HG02642 (cell line): ENCODE measurements at regions not wholly inside any gene's neighbourhood (a gene's known extent, or its start where the extent isn't known, plus 50 kb on each side); places are given as distances from the start of the nearest gene placed in this dataset.

Source experiments
- ATAC-seq: cut with Tn5 transposase; IDR thresholded peaks from one replicate; pipeline ENCODE4 v1.9.1; 2021; ENCODE audit warnings: mild to moderate bottlenecking; ENCODE audit not compliant: unreplicated experiment, poor library complexity

DNA sequence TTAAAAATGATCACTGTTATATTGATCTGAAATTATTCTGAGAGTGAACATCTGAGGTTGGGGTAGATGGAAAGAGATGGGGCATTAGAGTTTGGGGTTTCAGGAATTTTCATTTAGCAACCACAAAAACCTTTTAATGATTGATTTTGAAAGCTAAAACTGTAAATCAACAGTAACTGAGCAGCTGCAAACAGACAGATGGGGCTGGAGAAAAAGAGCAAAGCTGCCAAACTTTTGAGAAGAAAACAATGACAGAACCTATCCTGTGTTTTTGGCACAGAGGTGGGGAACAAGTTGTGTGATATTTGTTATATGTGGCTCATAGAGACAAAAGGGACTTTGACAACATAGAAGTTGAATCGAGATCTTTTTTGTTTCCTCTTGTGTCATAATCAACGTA lies 415.8 kb upstream of the DSEL start:
- no peak for ATAC-seq

DNA sequence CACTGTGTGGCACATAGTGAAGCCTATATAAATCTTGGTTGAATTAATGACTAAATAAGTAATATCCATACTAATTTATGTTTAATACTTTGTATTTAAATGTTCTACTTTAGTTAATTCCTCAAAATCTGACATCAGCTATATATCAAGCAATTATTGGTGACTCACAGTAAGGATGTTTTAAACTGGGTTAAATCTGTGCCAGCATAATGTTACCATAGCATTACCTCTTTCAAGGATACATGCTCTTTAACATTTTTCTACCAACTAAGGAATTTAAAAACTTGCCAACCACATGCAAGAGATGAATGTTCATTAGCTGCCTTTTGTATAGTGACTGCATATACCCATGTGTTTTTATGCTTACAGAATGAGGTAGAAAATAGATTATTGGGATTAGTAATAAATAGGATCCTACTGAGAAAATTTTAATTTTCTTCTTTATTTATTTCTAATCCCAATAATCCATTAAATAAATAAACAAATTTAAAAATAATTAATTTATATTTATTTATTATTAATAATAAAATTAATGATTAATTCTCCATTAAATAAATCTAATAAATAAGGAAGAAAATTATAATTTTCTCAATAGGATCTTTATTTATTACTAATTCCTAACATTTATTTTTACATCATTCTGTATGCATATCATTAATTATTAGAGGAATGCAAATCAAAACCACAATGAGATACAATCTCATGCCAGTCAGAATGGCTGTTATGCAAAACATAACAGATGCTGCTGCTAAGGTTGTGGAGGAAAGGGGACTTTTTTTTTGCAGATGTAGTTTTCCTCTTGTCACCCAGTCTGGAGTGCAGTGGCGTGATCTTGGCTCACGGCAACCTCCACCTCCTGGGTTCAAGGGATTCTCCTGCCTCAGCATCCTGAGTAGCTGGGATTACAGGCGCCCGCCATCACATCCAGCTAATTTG lies 410.7 kb upstream of the DSEL start:
- no peak for ATAC-seq

DNA sequence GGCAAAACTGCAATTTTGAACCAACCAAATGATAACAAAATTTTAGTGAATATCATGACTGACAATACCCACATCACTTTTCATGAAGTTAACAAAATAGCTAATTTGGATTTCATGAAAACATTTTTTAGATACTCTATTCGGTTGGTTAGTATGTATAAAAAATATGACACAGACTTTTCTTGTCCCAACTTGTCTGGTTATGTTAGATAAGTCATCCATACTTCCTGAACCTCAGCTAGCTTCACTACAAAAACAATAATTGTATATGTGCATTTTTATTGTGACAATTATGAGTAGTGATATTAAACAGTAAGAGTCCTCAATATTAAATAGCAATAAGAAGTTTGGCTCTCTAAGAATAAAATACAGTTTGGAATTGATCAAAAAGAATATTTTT lies 408.1 kb upstream of the DSEL start:
- ATAC-seq: no peak

DNA sequence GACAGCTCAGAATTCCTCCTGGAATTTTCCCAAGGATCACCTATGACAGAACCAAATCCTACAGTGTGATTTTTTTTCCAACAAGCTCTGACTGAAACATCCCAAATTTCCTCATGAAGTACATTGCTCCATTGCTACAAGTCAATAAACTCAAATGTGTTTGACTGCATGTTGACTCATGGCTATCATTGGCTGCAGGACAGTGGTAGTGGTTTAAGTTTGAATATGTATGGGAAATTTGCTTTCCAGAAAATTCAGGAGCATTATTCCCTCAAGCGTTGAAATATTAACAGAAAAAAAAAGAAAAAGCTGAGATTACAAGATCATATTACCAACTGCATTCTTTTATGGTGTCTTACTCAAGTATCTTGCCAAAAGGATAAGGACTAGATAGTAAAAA lies 402.8 kb upstream of the DSEL start:
- no peak for ATAC-seq

DNA sequence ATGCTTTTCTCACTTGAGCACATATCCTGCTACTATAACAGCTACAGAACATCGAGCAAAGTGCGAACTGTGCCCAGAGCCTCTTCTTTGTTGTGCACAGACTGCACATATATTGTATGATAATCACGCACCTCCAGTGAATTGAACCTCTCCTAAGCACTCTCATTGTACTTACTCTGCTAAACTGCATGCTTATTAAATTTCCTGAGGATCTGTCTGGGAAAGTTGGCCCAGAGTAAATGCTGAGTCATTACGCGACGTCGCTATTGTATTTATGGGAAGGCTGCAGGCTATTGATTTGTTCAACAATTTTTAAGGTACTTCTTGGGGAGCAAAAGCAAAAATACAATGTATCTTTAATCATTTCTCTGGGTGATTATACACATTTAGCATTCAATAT lies 399.6 kb upstream of the DSEL start:
- no peak for ATAC-seq

DNA sequence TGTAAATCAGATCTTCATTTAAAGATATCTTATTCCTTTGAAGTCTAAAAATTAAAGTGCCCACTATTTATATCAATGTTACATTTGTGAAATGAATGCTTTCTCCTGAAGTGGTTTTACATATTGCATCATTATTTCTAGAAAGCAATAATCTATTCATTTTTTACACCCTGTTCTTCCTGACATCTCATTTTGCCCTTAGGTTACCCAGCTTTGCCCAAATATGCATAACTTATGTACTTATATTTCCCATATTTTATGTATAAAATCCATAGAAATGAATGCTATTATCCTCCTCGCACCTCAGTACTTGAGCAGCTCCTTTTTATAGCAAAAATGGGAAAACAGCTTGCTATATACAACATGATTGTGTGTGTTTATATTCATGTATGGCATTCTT lies 396.5 kb upstream of the DSEL start:
- ATAC-seq: no peak

DNA sequence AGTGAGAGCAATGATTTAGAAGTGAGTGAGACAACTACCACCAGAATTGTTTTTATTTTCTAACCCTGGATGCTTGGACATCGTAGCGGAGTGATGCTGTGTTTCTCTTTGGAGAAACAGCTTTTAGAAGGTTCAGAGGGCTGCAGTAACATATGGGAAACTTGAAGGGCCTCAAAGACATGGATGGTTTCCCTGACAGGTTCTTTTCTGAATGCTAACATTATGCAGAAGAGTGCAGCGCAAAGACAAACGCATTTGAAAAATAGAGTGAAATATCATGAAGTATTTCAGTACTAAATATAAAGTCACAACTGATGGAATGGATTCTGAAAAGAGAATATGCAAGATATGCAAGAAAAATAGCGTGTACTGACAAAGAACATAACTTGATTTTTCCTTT lies 385.1 kb upstream of the DSEL start:
- ATAC-seq: no peak

DNA sequence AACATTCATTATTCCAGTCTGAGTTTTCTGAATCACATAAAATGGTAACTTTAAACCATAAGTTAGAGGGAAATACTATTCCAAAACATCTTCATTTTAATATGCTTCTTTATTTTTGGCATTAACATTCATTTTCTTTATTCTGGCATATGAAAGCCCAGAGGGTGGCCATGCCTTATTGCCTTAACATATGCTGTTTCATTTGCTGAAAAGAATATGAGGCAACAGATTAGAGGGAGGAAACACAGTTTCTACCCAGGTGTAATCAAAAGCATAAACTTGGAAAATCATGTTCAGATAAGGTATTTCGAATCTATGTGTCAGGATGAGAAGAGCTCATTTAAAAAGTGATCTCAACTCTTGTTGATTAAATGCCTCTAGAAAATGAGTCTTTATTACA lies 379.9 kb upstream of the DSEL start:
- ATAC-seq: no peak

DNA sequence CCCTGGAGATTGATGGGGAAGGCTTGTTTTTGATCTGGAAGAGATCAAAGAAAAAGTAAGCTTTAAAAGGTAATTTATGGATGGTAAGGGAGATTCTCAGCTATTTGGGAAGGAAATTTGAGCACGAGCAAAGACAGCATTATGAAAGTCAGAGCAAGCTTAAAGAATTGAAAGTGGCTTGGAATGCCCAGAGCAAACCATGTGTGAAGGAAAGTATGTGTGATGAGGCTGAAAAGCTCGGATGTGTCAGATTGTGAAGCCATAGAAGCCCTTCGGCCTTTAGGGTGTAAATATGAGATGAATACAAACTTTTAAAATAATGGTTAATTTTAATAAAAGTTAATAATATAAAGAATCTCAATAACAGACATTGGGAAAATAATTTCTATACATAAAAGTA lies 377.4 kb upstream of the DSEL start:
- ATAC-seq: no peak

DNA sequence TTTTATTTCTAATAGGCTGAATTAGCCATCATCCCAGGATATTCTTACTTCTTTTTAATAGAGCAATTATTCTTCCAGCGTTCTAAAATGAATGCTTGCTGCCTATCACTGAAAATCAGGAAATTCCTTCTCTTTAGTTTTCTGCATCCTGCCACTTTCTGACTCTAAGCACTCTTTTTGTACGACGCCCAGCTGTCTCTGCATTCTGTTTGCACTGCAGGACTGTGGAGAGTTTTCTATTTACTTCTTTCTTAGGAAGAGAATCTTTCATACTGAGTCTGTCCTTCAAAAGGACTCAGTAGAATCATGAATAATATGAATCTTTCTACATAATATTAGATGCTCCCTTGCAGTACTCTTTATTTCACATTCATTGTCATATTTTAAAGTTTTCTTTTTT lies 360.4 kb upstream of the DSEL start:
- no peak for ATAC-seq

DNA sequence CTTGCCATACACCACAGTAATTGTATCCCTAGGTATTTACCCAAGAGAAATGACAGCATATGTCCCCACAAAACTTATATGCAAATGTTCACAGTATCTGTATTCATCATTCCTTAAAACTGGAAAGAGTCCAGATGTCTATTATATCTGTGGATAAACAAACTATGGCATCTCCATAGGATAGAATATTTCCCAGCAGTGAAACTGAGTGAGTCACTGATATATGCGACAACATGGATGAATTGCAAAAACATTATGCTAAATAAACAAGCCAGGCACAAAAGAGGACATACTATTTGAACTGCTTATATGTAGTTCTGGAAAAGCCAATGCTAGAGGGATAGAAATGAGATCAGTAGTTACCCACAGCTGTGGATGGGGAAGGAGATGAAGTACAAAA lies 359.4 kb upstream of the DSEL start:
- ATAC-seq: no peak

DNA sequence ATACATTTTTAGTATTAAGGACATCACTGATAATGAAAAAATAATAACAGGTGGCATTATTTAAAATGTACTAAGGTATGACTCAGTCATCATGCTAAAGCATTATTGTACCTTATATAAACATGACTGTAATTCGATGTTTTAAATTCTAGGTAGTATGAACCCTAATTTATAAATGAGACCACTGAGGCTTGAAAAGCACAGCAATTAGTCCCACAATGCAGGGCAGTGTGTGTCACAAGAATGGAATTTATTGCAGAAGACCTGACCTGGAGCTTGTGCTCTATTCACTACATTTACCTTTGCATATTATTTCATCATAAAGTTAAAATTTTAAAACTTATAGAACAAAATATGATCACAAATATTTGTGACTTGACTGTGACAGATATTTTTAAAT lies 358.5 kb upstream of the DSEL start:
- ATAC-seq: no peak

DNA sequence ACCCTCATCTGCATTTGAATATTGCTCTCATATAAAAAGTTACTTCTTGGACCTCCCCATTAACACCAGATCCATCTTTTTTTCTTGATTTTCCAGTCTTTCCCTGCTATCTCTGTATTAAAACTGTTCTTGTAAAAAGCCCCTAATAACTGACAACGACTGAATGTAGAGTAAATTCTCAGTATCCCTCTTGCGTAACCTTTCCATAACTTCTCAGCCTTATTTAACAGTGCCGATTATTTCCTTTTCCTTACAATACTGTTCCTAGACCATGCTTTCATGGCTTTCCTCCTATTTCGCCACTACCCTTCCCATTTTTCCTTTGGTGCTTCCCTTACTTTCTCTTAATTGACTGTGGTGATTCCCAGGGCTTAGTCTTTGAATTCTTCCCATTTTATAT lies 348.9 kb upstream of the DSEL start:
- ATAC-seq: no peak

DNA sequence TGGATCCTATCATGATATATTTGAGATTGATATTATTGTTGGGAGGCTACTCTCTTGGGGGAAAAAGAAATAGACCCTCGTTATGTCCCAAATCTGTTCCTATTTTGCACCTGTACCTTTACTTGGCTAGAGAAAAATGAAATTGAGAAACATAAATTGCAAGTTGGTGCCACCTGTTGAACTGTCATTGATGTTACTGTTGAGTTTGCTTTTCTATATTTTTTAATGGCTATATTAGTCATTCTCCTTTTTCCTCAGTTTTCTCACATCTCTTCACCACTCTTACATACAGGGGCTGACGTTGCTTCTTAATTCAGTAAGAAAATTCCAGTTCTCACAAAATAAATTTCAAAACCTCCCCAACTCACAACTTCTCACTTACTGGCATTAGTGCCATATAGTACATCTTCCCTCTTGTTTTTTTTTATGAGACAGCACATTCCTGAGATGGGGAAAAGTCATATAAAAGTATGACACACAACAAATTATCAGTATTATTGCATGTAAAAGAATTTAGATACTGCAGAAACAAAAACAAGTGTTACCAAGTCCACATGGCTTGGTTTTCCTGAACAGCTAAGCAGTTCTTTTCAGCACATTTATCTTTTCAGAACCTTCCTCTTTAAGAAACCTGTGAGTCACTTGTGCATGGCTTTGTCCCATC lies 348.3 kb upstream of the DSEL start:
- ATAC-seq: no peak

DNA sequence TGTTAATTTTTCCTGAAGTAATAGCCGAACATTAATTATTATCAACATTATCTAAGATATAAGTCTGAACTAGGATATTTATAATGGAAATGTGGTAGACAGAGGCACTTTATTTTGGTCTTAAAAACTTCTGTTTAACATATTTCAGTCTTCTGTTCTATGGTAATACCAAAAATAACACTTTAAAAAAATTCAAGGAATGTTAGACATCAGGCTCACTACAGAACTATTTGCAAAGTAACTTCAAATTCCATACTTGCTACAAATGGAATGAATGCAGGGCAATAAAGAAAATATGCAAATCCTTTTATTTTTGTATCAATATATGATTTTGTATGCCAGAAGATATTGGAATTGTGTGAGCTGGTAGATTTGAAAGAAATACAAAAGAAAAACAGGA lies 345.5 kb upstream of the DSEL start:
- ATAC-seq: no peak

DNA sequence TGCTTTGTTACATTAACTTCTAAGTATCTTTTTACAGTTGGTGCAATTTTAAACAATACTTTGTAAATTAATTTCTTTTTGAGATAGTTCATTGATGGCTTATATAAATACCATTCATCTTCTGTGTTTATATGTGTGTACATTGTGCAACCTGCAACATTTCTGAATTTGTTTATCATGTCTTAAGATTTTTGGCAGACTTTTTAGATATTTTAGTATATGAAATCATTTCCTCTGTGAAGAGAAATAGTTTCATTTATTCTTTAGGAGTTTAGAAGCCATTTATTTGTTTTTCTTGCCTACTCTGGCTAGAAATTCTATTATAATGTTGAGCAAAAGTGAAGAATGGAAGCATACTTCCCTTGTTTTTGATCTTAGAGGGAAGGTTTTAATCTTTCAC lies 337.8 kb upstream of the DSEL start:
- ATAC-seq: no peak

DNA sequence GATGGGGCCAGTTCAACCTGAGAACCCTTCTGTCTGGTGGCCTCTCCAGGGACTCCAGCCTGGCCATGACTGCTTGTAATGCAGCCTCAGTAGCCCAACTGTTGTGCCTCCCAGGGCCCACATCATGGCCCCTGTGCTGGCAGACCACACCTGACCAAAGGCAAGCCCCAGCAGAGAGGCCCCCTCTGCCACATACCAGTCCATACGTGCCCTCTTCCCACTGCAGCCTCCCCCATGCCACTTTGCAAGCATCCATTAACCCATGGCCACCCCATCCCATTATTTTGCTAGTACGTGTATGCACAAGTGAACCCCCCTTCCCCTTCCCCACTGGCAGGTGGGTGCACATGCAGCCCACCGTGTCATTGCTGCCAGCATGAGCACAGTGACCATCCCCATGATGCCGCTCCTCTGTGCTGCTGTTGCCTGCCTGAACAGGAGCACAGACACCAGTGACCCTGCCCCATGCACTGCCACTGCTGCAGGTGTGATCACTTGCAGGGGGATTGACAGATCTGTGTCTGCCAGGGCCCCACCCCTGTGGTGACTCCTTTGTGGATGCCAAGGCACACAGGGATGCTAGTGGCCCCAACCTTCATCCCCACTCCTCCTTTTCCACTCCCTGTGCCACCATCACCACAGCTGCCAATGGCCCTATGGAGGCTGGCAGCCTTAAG lies 330.0 kb upstream of the DSEL start:
- ATAC-seq: no peak

DNA sequence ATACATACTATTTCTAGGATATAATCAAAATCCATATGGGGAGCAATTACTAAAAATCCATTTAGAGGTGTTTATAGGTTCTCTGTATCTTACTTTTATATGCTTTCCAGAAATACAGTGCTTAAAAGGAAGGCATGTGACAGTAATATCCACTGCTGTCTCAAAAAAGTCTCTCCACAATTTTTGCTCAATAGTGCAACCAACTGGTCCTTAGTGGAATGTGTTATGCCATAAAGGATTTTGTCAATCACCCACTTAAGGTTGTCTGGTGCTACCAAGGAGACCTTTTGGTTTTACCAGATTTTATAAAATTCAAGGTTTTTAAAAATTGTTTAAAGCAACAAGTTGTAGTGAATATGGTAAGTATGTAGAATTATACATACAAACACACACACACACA lies 328.5 kb upstream of the DSEL start:
- no peak for ATAC-seq

DNA sequence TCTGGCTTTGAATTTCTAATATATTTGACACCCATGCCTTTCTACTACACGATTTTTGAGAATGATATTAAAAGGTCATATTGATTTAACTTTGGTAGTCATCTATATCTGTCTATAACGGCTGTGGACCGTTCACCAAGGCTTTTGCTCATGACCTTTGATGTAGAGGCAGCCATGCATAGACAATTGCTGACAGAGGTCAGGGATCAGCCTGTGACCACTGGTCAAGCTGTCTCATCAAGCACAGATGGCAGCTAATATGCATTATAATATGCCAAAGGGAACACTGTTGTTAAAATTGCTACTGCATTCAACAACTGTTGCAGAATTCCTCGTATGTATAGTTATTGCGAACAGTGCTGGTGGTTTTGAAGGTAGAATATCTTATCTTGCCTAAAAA lies 323.9 kb upstream of the DSEL start:
- ATAC-seq: no peak

DNA sequence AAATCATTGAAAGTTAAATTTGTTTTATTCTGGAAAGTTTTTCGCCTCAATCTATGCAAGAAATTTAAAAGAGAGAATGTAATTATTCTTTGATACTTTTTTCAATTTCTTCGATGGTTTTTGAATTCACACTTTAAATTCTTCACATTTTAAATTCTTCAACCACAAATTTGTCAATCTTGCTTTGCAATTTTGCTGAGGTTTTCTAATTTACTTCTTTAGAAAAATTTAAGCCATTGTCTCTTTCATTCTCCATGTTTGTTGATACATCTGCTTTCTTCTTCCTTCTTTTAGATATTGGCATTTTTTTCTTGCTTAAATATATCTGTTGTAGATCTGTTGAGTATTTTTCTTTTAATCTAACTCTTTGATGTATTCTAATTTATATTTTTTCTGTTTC lies 301.9 kb upstream of the DSEL start:
- ATAC-seq: no peak

DNA sequence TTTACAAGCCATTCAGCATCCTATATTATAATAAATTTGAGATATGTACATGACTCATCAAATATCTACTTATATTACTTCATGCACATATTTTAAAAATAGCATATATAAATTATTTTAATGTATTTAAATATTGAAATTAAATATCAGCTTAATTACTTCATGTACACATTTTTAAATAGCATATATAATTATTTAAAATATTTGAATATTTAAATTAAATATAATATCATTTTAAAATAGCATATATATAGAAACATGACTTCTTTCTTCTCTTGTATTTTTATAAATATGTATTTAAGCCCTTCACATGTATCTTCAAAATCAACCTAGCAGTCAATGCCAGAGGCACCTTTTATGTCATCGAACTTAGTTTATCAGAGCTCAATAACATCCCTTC lies 298.8 kb upstream of the DSEL start:
- ATAC-seq: no peak
